D341Med (cell line): ENCODE measurements at regions not wholly inside any gene's neighbourhood (a gene's known extent, or its start where the extent isn't known, plus 50 kb on each side); places are given as distances from the start of the nearest gene placed in this dataset.

Experiments used
- DNase-seq: peaks from one replicate; pipeline ENCODE4 v3.0.0; 2012; ENCODE audit warnings: low spot score

GRCh38 chr18:72692086-72692485 is 147.9 kb upstream of the CBLN2 start:
- DNase-seq = no peak

GRCh38 chr18:72687736-72688135 is 143.6 kb upstream of the CBLN2 start:
- DNase-seq = no peak

- DNase-seq = no peak
Observed at GRCh38 chr18:72675394-72675793, 131.3 kb upstream of the CBLN2 start.

- no peak for DNase-seq
Observed at GRCh38 chr18:72674710-72675109, 130.6 kb upstream of the CBLN2 start.

GRCh38 chr18:72673242-72673641 is 129.1 kb upstream of the CBLN2 start:
- DNase-seq = no peak

- peak; percentile 55 for DNase-seq
Observed at GRCh38 chr18:72672364-72673184, 128.4 kb upstream of the CBLN2 start.

- DNase-seq = no peak
Observed at GRCh38 chr18:72667932-72668331, 123.8 kb upstream of the CBLN2 start.

GRCh38 chr18:72652990-72653593 is 109.0 kb upstream of the CBLN2 start:
- peak; percentile 70 for DNase-seq

- no peak for DNase-seq
Observed at GRCh38 chr18:72651033-72651432, 106.9 kb upstream of the CBLN2 start.

GRCh38 chr18:72648481-72648960 is 104.4 kb upstream of the CBLN2 start:
- no peak for DNase-seq

- DNase-seq = no peak
Observed at GRCh38 chr18:72648079-72648478, 103.9 kb upstream of the CBLN2 start.

- no peak for DNase-seq
Observed at GRCh38 chr18:72640557-72640956, 96.4 kb upstream of the CBLN2 start.

GRCh38 chr18:72638376-72638775 is 94.2 kb upstream of the CBLN2 start:
- no peak for DNase-seq

- DNase-seq = no peak
Observed at GRCh38 chr18:72637721-72638120, 93.6 kb upstream of the CBLN2 start.

GRCh38 chr18:72637299-72637698 is 93.2 kb upstream of the CBLN2 start:
- DNase-seq = no peak

GRCh38 chr18:72636611-72637010 is 92.5 kb upstream of the CBLN2 start:
- DNase-seq = no peak

- DNase-seq = no peak
Observed at GRCh38 chr18:72634500-72634899, 90.4 kb upstream of the CBLN2 start.

- no peak for DNase-seq
Observed at GRCh38 chr18:72630991-72631390, 86.8 kb upstream of the CBLN2 start.

GRCh38 chr18:72623444-72623843 is 79.3 kb upstream of the CBLN2 start:
- DNase-seq = no peak

- no peak for DNase-seq
Observed at GRCh38 chr18:72613534-72613930, 69.4 kb upstream of the CBLN2 start.

- no peak for DNase-seq
Observed at GRCh38 chr18:72612894-72613533, 68.9 kb upstream of the CBLN2 start.

GRCh38 chr18:72605376-72605775 is 61.2 kb upstream of the CBLN2 start:
- DNase-seq = no peak

- DNase-seq = no peak
Observed at GRCh38 chr18:72601944-72602343, 57.8 kb upstream of the CBLN2 start.
